GM12864 (cell line): ENCODE measurements at regions not wholly inside any gene's neighbourhood (a gene's known extent, or its start where the extent isn't known, plus 50 kb on each side); places are given as distances from the start of the nearest gene placed in this dataset.

ENCODE experiments used
- DNase-seq: peaks from one replicate; pipeline ENCODE4 v3.0.0-alpha.2; 2011; ENCODE audit warnings: low read depth
- H3K4me3 ChIP-seq: 2 replicates; pipeline ENCODE4 v1.5.1; 2011; ENCODE audit warnings: mild to moderate bottlenecking, low read depth, low read length, control low read depth
- TF ChIP-seq, protein P1 (sequence below): IDR thresholded peaks from 2 replicates; pipeline ENCODE4 v1.5.1; 2011; ENCODE audit warnings: low read depth, mild to moderate bottlenecking, moderate library complexity, low read length, control low read depth, inconsistent platforms; ENCODE audit errors: missing control alignments

GRCh38 chr15:37740623-37741141 lies 193.8 kb upstream of the TMCO5A start:
- H3K4me3 ChIP-seq: no peak overlapping the region
- TF ChIP-seq, protein P1, sequence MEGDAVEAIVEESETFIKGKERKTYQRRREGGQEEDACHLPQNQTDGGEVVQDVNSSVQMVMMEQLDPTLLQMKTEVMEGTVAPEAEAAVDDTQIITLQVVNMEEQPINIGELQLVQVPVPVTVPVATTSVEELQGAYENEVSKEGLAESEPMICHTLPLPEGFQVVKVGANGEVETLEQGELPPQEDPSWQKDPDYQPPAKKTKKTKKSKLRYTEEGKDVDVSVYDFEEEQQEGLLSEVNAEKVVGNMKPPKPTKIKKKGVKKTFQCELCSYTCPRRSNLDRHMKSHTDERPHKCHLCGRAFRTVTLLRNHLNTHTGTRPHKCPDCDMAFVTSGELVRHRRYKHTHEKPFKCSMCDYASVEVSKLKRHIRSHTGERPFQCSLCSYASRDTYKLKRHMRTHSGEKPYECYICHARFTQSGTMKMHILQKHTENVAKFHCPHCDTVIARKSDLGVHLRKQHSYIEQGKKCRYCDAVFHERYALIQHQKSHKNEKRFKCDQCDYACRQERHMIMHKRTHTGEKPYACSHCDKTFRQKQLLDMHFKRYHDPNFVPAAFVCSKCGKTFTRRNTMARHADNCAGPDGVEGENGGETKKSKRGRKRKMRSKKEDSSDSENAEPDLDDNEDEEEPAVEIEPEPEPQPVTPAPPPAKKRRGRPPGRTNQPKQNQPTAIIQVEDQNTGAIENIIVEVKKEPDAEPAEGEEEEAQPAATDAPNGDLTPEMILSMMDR: no peak
- DNase-seq: no peak

DNA sequence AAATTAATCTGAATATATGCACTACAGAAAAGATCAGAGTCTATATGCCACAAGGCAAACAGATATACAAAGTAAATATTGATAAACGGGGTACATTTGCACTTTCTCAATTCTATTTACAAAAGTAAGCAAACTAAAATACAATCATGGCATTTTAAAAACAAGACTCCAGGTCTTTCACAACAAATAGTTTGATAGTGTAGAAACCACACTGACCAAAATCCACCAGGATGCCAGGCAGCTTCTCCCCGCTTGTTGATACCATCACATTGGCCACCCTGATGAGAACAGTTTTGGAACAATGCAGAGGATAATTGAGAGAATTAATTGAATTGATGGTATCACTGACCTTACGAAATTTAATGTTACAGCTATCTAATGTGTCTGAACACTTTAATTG lies 190.6 kb upstream of the TMCO5A start:
- no peak for DNase-seq
- H3K4me3 ChIP-seq: no peak overlapping the region
- TF ChIP-seq, protein P1: no peak

DNA sequence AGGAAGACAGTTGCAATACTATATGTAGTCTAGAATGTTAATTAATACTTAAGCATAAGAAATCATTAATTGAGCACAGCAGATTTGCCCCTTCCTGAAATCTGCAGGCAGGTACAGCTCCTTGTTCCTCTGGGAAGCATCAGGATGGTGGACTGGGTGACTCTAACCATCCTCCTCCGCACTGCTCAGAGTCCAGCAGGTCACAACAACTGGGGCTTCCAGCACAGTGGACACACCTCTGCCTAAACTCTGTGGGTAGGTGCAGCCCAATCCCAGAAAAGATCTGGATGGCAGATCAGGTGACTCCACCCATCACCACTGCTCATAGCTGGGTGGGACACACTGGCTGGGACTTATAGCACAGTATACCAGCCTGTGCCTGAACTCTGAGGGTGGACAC lies 189.9 kb upstream of the TMCO5A start:
- no peak for DNase-seq
- H3K4me3 ChIP-seq: no peak overlapping the region
- TF ChIP-seq, protein P1: no peak

GRCh38 chr15:37751401-37751800 lies 183.0 kb upstream of the TMCO5A start:
- no peak for DNase-seq
- TF ChIP-seq, protein P1: no peak

DNA sequence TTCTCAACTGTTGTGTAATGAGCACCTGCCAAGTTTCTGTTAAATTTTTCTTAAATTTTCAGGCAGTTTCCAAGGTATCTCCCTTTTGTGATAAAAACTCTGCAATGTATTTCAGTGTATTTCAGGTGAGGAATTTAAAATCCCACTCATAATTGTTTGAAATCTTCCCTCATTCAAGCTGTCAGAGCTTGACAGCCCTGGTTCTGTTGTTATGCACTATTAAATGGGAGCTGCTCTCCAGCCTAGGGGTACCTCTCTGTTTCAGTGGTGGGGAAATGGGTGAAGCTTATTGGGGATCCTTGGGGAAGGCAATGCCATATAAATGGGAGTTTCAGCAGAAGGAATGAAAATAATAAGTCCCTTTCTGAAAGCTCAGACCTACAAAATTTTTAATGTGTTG lies 178.0 kb upstream of the TMCO5A start:
- no peak for DNase-seq
- no peak overlapping the region for H3K4me3 ChIP-seq
- TF ChIP-seq, protein P1: no peak

More at GRCh38 chr15:37751401-37751800, 183.0 kb upstream of the TMCO5A start:
- H3K4me3 ChIP-seq: no peak overlapping the region

GRCh38 chr15:37758412-37758811 lies 176.0 kb upstream of the TMCO5A start:
- H3K4me3 ChIP-seq: no peak overlapping the region
- TF ChIP-seq, protein P1: no peak
- no peak for DNase-seq

- DNase-seq: no peak
- TF ChIP-seq, protein P1: peak; percentile 46
- H3K4me3 ChIP-seq: no peak overlapping the region
These were observed 169.7 kb upstream of the TMCO5A start for GRCh38 chr15:37764733-37765191.
